Fibroblast of lung (primary cell): ENCODE measurements at regions not wholly inside any gene's neighbourhood (a gene's known extent, or its start where the extent isn't known, plus 50 kb on each side); places are given as distances from the start of the nearest gene placed in this dataset.
"Not testable (repeated sequence)": the region's sequence is repeated elsewhere in the genome, so short reads cannot be mapped to it uniquely, and the experiment has no call there.

Source experiments
- DNase-seq, 2 donors: peaks; one replicate each; pipeline versions ENCODE4 v3.0.0 to v3.0.0-alpha.2; 2010; ENCODE audit warnings: low read depth in 2 of 2
- H2AFZ ChIP-seq: 2 replicates; pipeline ENCODE4 v1.5.1; 2012; ENCODE audit warnings: low read length, control low read depth, inconsistent platforms
- H3K27ac ChIP-seq: 2 replicates; pipeline ENCODE4 v1.5.1; 2011; ENCODE audit warnings: low read length, control low read depth; ENCODE audit not compliant: insufficient read depth
- H3K27me3 ChIP-seq: 2 replicates; pipeline ENCODE4 v1.5.1; 2011; ENCODE audit warnings: mild to moderate bottlenecking, low read length; ENCODE audit not compliant: control insufficient read depth, insufficient read depth
- H3K36me3 ChIP-seq: 2 replicates; pipeline ENCODE4 v1.5.1; 2011; ENCODE audit warnings: low read length; ENCODE audit not compliant: control insufficient read depth, insufficient read depth
- H3K4me1 ChIP-seq: 2 replicates; pipeline ENCODE4 v1.5.1; 2011; ENCODE audit warnings: low read length; ENCODE audit not compliant: control insufficient read depth, insufficient read depth; ENCODE audit errors: extremely low read depth
- H3K4me2 ChIP-seq: 2 replicates; pipeline ENCODE4 v1.5.1; 2011; ENCODE audit warnings: low read length, control low read depth; ENCODE audit not compliant: insufficient read depth; ENCODE audit errors: extremely low read depth
- H3K4me3 ChIP-seq, 4 experiments: fragments of 200-600 bp in 1 of 4; sonication (generic) in 1 of 4; replicated peaks in 1 of 4; 2 replicates each; pipeline ENCODE4 v1.5.1; 2011 to 2016; ENCODE audit warnings: low read length in 4 of 4, low read depth in 3 of 4, mild to moderate bottlenecking in 3 of 4, control low read depth in 2 of 4, inconsistent platforms in 1 of 4, mixed read lengths in 1 of 4; ENCODE audit not compliant: insufficient read depth in 1 of 4; ENCODE audit errors: control extremely low read depth in 1 of 4
- H3K79me2 ChIP-seq: 2 replicates; pipeline ENCODE4 v1.5.1; 2012; ENCODE audit warnings: mild to moderate bottlenecking, low read length, inconsistent platforms; ENCODE audit not compliant: control insufficient read depth, insufficient read depth
- H3K9ac ChIP-seq: 2 replicates; pipeline ENCODE4 v1.5.1; 2011; ENCODE audit warnings: mild to moderate bottlenecking, low read length, control low read depth; ENCODE audit not compliant: insufficient read depth
- H3K9me3 ChIP-seq: 2 replicates; pipeline ENCODE4 v1.5.1; 2012; ENCODE audit warnings: low read depth, low read length; ENCODE audit not compliant: control insufficient read depth, insufficient read depth
- H4K20me1 ChIP-seq: 2 replicates; pipeline ENCODE4 v1.5.1; 2011; ENCODE audit warnings: low read length; ENCODE audit not compliant: control insufficient read depth, insufficient read depth; ENCODE audit errors: extremely low read depth

- not testable (repeated sequence) for H3K36me3 ChIP-seq, H4K20me1 ChIP-seq, H2AFZ ChIP-seq, H3K79me2 ChIP-seq, DNase-seq, H3K4me3 ChIP-seq, H3K27ac ChIP-seq, H3K27me3 ChIP-seq, H3K4me1 ChIP-seq, H3K9ac ChIP-seq, H3K4me2 ChIP-seq, H3K9me3 ChIP-seq
Observed at GRCh38 chr3:198146559-198147164, 186.6 kb downstream of the LMLN start.

GRCh38 chr3:198147213-198147612 is 187.2 kb downstream of the LMLN start:
- not testable (repeated sequence) for DNase-seq, H3K9ac ChIP-seq, H3K9me3 ChIP-seq, H3K27ac ChIP-seq, H2AFZ ChIP-seq, H3K27me3 ChIP-seq, H3K4me2 ChIP-seq, H3K4me3 ChIP-seq, H4K20me1 ChIP-seq, H3K36me3 ChIP-seq, H3K4me1 ChIP-seq, H3K79me2 ChIP-seq

- H3K4me3 ChIP-seq, DNase-seq, H3K4me2 ChIP-seq, H2AFZ ChIP-seq, H3K27me3 ChIP-seq, H3K4me1 ChIP-seq, H3K9ac ChIP-seq, H3K36me3 ChIP-seq, H3K79me2 ChIP-seq, H4K20me1 ChIP-seq, H3K27ac ChIP-seq, H3K9me3 ChIP-seq: not testable (repeated sequence)
Observed at GRCh38 chr3:198147993-198148392, 188.0 kb downstream of the LMLN start.

- not testable (repeated sequence) for H3K9me3 ChIP-seq, H3K4me2 ChIP-seq, H3K4me3 ChIP-seq, H3K9ac ChIP-seq, H2AFZ ChIP-seq, H3K27me3 ChIP-seq, H3K27ac ChIP-seq, H4K20me1 ChIP-seq, H3K36me3 ChIP-seq, H3K4me1 ChIP-seq, DNase-seq, H3K79me2 ChIP-seq
Observed at GRCh38 chr3:198149904-198150303, 189.9 kb downstream of the LMLN start.

GRCh38 chr3:198151867-198152266 is 191.8 kb downstream of the LMLN start:
- not testable (repeated sequence) for H3K4me3 ChIP-seq, H3K4me1 ChIP-seq, H3K27me3 ChIP-seq, H3K27ac ChIP-seq, H2AFZ ChIP-seq, H3K4me2 ChIP-seq, DNase-seq, H3K9ac ChIP-seq, H4K20me1 ChIP-seq, H3K79me2 ChIP-seq, H3K36me3 ChIP-seq, H3K9me3 ChIP-seq

GRCh38 chr3:198155771-198156170 is 195.8 kb downstream of the LMLN start:
- H3K27ac ChIP-seq, H3K9ac ChIP-seq, H3K9me3 ChIP-seq, H3K79me2 ChIP-seq, H3K4me2 ChIP-seq, H4K20me1 ChIP-seq, H3K4me1 ChIP-seq, H3K4me3 ChIP-seq, H2AFZ ChIP-seq, DNase-seq, H3K36me3 ChIP-seq, H3K27me3 ChIP-seq: not testable (repeated sequence)

- not testable (repeated sequence) for H3K79me2 ChIP-seq, H4K20me1 ChIP-seq, H3K4me2 ChIP-seq, H3K9me3 ChIP-seq, DNase-seq, H3K36me3 ChIP-seq, H3K27me3 ChIP-seq, H3K4me1 ChIP-seq, H3K4me3 ChIP-seq, H3K9ac ChIP-seq, H3K27ac ChIP-seq, H2AFZ ChIP-seq
Observed at GRCh38 chr3:198157231-198157868, 197.3 kb downstream of the LMLN start.
